BLaER1 treated with 17β-estradiol and CSF1 and Interleukin-3, amounts not matched to agents 10 nM and 100 nM (cell line): ENCODE measurements at regions not wholly inside any gene's neighbourhood (a gene's known extent, or its start where the extent isn't known, plus 50 kb on each side); places are given as distances from the start of the nearest gene placed in this dataset.
"Not testable (repeated sequence)": the region's sequence is repeated elsewhere in the genome, so short reads cannot be mapped to it uniquely, and the experiment has no call there.

Source experiments
- H3K27ac ChIP-seq, 11 experiments: shearing (Covaris generic); formaldehyde crosslinking; 2 replicates each; pipeline ENCODE4 v1.8.1; 2022
- H3K27me3 ChIP-seq, 11 experiments: shearing (Covaris generic); formaldehyde crosslinking; 2 replicates each; pipeline ENCODE4 v1.8.1; 2022
- H3K36me3 ChIP-seq, 11 experiments: shearing (Covaris generic); formaldehyde crosslinking; 2 replicates each; pipeline ENCODE4 v1.8.1; 2022
- H3K4me1 ChIP-seq, 10 experiments: shearing (Covaris generic); formaldehyde crosslinking; 2 replicates each; pipeline ENCODE4 v1.8.1; 2022
- H3K4me2 ChIP-seq, 11 experiments: shearing (Covaris generic); formaldehyde crosslinking; 2 replicates each; pipeline ENCODE4 v1.8.1; 2022
- H3K4me3 ChIP-seq, 10 experiments: shearing (Covaris generic); formaldehyde crosslinking; 2 replicates each; pipeline ENCODE4 v1.8.1; 2022
- H3K9ac ChIP-seq, 11 experiments: shearing (Covaris generic); formaldehyde crosslinking; 2 replicates each; pipeline ENCODE4 v1.8.1; 2022
- H3K9me3 ChIP-seq, 11 experiments: shearing (Covaris generic); formaldehyde crosslinking; replicated peaks in 1 of 11; 2 replicates each; pipeline ENCODE4 v1.8.1; 2022
- H4K20me1 ChIP-seq, 11 experiments: shearing (Covaris generic); formaldehyde crosslinking; 2 replicates each; pipeline ENCODE4 v1.8.1; 2022
- Cebpa-rat ChIP-seq, 11 experiments: shearing (Covaris generic); IDR thresholded peaks; 2 replicates each; pipeline ENCODE4 v1.8.1; 2022

DNA sequence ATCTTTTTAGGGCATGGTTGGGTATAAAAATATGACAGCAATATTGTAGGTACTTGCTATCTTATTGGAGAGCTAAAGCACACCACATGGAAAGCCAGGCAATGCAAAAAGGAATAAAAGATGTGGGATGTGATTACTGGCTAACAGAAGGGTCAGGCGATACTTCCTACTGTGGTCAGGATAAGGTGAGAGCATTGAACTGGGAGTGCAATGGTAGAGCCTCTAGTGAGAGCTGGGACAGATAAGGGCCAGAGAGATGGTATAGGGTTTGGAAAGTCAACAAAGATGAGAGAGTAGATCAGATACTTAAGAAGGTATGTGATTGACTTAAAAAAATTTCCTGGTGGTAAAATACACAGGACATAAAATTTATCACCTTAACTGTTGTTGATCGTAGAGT lies 160.7 kb upstream of the MAN1A1 start:
- H3K4me3 ChIP-seq = no peak overlapping the region
- H3K27ac ChIP-seq = no peak overlapping the region
- H3K9ac ChIP-seq = no peak overlapping the region
- no peaks in the 10 kb centered on the region for H3K27me3 ChIP-seq
- no peak overlapping the region for H3K4me2 ChIP-seq
- H4K20me1 ChIP-seq = no peaks in the 10 kb centered on the region
- no peaks in the 10 kb centered on the region for H3K9me3 ChIP-seq
- no peaks in the 10 kb centered on the region for H3K4me1 ChIP-seq
- no peaks in the 10 kb centered on the region for H3K36me3 ChIP-seq
- TF ChIP-seq Cebpa-rat (IDR thresholded peaks at IDR 0.05) = no peak

DNA sequence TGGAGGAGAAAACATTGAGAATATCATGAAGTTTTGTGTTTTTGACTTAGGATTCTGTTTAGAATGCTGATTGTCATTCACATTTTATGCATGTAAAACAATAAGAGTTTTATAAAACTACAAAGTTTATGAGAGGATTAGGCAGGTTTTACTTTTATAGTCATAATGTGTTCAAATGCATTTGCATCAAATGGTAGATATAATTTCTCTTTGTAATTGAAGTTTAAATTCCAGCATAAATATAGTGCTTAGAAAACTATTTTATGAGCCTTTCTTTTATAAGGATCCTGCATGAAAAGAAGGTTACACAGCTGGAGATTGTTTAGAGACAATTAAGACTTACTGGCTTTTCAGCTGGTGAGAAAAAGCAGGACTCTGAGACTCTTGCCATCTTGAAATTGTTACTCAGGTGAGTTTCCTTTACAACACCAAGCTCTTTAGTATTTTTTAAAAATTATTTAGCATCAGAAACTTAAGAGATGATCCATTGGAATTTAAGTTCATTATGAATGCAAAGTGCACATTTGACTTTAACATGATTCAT lies 157.1 kb upstream of the MAN1A1 start:
- H3K36me3 ChIP-seq = no peaks in the 10 kb centered on the region
- no peak overlapping the region for H3K27ac ChIP-seq
- no peaks in the 10 kb centered on the region for H3K27me3 ChIP-seq
- H3K9ac ChIP-seq = no peak overlapping the region
- H3K9me3 ChIP-seq = no peaks in the 10 kb centered on the region
- no peak overlapping the region for H3K4me2 ChIP-seq
- H4K20me1 ChIP-seq = no peaks in the 10 kb centered on the region
- no peak overlapping the region for H3K4me3 ChIP-seq
- peaks cover 0 to 4% (median 0%) of the 10 kb centered on the region in 10 experiments; a peak in 4 of 20 replicates for H3K4me1 ChIP-seq
- TF ChIP-seq Cebpa-rat (IDR thresholded peaks at IDR 0.05) = no peak

DNA sequence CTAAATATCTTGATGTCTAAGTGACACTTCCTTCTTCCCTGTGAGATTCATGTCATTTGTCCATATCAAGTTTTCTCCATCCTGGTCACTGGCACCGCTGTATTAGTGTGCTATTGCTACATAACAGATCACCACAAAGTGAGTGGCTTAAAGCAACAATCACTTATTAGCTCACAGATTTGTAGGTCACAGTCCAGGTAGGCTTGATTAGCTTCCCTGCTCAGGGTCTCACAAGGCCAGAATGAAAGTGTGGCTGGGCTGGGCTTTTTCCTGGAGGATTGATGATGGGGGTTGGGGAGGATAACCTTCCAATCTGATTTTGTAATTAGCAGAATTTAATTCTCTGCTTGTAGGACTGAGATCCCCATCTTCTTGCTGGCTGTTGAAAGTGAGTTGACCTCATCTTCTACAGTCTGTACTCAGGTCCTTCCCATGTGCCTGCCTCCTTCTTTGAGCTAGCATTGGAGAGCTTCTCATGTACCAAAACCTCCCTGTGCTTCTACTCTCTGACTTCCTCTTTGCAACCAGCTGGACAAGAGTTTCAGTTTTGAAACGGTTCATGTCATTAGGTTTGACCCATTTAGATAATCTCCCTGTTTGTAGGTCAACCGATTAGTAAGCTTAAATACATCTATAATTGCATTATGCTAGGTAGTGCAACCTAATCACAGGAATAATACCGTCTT lies 152.4 kb upstream of the MAN1A1 start:
- H3K27ac ChIP-seq = no peak overlapping the region
- TF ChIP-seq Cebpa-rat (IDR thresholded peaks at IDR 0.05) = no peak
- H3K4me1 ChIP-seq = peaks cover 0 to 4% (median 0%) of the 10 kb centered on the region in 10 experiments; a peak in 4 of 20 replicates
- H3K4me2 ChIP-seq = peak overlapping the region in 2 of 11 experiments; percentile 14 to 23; a peak in 1 of 22 replicates
- H3K36me3 ChIP-seq = no peaks in the 10 kb centered on the region
- no peaks in the 10 kb centered on the region for H3K27me3 ChIP-seq
- no peaks in the 10 kb centered on the region for H4K20me1 ChIP-seq
- no peak overlapping the region for H3K9ac ChIP-seq
- no peak overlapping the region for H3K4me3 ChIP-seq
- no peaks in the 10 kb centered on the region for H3K9me3 ChIP-seq

DNA sequence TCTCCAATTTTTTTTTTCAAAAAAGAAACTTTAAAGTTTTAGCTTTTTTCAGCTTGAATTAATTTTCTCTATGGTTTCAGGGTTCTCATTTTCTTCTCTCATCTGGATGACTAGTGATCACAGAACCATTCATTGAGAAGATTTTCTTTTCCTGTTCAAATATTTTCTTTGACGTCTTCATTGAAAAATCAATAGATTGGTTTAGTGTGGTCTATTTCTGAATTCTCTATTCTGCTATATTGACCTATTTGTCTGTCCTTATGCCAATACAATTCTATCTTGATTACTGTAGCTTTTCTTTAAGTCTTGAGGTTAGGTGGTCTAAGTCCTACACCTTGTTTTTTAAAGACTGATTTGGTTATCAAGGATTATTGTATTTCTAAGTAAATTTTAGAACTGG lies 150.2 kb upstream of the MAN1A1 start:
- H3K27ac ChIP-seq = no peak overlapping the region
- H3K9ac ChIP-seq = no peak overlapping the region
- H4K20me1 ChIP-seq = no peaks in the 10 kb centered on the region
- no peaks in the 10 kb centered on the region for H3K9me3 ChIP-seq
- no peak for TF ChIP-seq Cebpa-rat (IDR thresholded peaks at IDR 0.05)
- no peak overlapping the region for H3K4me2 ChIP-seq
- H3K4me3 ChIP-seq = no peak overlapping the region
- H3K4me1 ChIP-seq = peaks cover 0 to 4% (median 0%) of the 10 kb centered on the region in 10 experiments; a peak in 4 of 20 replicates
- no peaks in the 10 kb centered on the region for H3K36me3 ChIP-seq
- no peaks in the 10 kb centered on the region for H3K27me3 ChIP-seq

DNA sequence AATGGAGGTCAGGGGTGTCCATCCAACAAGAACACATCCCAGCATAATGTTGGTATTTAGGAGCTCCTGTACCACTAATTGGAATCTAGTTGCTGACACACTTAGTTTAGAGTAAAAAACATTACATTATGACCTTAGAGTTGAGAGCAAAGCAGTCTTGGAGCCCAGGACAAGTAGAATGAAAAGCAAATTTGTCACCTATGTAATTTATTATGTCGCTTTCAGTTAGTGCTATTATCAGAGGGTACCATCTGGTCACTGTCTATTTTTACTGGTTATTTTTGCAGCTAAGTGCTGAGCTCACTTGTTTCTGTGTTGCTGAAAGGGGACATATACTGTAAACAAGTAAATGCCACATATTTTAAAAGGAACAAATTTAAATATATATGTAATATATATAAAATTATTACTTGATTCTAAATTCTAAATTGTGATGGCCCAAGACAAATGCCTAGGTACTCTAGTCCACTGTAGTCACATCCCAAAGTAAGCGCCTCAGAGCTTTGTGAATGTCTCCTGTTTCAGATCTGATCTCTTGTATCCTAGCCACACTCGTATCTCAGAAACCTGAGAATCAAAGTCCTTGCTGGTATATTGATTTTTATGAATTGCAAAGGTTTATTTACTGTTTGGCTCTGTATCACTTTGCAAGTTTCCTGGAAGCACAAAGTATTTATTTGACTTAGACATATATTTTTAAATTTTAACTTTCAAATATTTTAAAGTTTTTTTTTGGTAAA lies 148.6 kb upstream of the MAN1A1 start:
- H3K4me1 ChIP-seq = peaks cover 0 to 4% (median 0%) of the 10 kb centered on the region in 10 experiments; a peak in 4 of 20 replicates
- H3K9ac ChIP-seq = no peak overlapping the region
- no peak overlapping the region for H3K4me3 ChIP-seq
- no peaks in the 10 kb centered on the region for H3K27me3 ChIP-seq
- H3K27ac ChIP-seq = no peak overlapping the region
- H3K9me3 ChIP-seq = no peaks in the 10 kb centered on the region
- H3K4me2 ChIP-seq = no peak overlapping the region
- H3K36me3 ChIP-seq = no peaks in the 10 kb centered on the region
- TF ChIP-seq Cebpa-rat (IDR thresholded peaks at IDR 0.05) = no peak
- H4K20me1 ChIP-seq = no peaks in the 10 kb centered on the region

DNA sequence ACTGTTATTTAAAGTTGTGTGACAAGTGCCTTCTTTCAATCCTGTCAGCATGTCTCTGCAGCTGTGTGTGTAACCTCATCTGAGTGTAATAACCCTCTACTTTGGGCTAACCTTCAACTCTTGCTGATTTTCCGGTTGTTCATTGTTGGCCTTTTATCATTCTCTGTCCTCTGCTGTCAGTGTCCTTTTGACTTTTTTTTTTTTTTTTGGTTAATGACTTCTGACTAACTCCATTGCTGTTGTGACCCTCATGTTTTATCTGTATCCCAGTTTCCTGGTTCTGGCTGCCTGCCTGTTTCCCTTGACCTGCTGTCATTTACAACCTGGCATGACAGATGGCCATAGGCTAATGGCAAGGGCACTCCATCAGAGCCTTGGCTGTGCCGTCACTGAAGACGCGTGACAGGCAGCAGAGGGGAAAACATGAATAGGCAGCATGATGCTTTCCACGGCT lies 145.7 kb upstream of the MAN1A1 start:
- Histone ChIP-seq H3K4me1 (no peaks in the 10 kb centered on the region; a peak in 1 of 20 replicates), H3K27me3 (no peaks in the 10 kb centered on the region), H3K4me3 (no peak overlapping the region), H3K27ac (no peak overlapping the region), H3K9me3 (peaks cover 0 to 4% (median 0%) of the 10 kb centered on the region in 11 experiments; a peak in 3 of 22 replicates), H3K36me3 (no peaks in the 10 kb centered on the region), H3K4me2 (no peak overlapping the region), H3K9ac (no peak overlapping the region), H4K20me1 (no peaks in the 10 kb centered on the region)
- TF ChIP-seq Cebpa-rat (IDR thresholded peaks at IDR 0.05) = no peak

DNA sequence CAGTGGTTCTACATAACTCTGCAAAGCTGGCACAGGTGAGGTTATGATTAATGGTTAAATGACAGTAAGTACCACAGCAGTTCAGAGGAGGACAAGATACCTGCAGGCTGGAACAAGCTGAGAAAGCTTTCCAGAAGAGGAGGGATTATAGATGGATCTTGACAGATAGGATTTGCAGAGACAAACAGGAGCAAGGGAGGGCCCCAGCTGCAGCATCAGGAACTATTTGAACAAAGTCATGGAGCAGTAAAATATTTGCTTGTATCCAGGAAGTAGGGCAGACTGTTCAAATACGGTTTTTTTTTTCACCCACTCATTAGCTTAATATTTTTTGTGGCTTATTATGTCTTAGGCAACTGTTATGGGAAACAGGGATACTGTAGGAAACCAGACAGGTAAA lies 144.4 kb upstream of the MAN1A1 start:
- Histone ChIP-seq H3K36me3 (no peaks in the 10 kb centered on the region), H3K27me3 (no peaks in the 10 kb centered on the region), H3K9ac (no peak overlapping the region), H3K27ac (no peak overlapping the region), H3K4me3 (no peak overlapping the region), H4K20me1 (no peaks in the 10 kb centered on the region), H3K9me3 (peaks cover 0 to 4% (median 0%) of the 10 kb centered on the region in 11 experiments; a peak in 3 of 22 replicates), H3K4me1 (peaks cover 0 to 5% (median 0%) of the 10 kb centered on the region in 10 experiments; a peak in 3 of 20 replicates), H3K4me2 (no peak overlapping the region)
- TF ChIP-seq Cebpa-rat (IDR thresholded peaks at IDR 0.05) = no peak

DNA sequence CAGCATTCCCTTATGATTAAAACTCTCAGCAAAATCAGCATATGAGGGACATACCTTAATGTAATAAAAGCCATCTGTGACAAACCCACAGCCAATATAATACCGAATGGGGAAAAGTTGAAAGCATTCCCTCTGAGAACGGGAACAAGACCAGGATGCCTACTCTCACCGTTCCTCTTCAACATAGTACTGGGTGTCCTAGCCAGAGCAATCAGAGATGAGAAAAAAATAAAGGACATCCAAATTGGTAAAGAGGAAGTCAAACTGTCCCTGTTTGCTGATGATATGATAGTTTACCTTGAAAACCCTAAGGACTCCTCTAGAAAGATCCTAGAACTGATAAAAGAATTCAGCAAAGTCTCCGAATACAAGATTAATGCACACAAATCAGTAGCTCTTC lies 141.6 kb upstream of the MAN1A1 start:
- H3K4me1 ChIP-seq, H3K36me3 ChIP-seq, H3K9ac ChIP-seq, H3K27ac ChIP-seq, H3K27me3 ChIP-seq, H3K9me3 ChIP-seq, H3K4me2 ChIP-seq, H4K20me1 ChIP-seq, H3K4me3 ChIP-seq: not testable (repeated sequence)

DNA sequence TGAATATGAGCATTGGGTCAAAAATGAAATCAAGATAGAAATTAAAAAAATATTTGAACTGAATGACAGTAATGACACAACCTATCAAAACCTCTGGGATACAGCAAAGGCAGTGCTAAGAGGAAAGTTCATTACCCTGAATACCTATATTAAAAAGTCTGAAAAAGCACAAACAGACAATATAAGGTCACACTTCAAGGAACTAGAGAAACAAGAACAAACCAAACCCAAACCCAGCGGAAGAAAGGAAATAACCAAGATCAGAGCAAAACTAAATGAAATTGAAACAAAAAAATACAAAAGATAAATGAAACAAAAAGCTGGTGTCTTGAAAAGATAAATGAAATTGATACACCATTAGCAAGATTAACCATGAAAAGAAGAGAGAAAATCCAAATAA lies 140.5 kb upstream of the MAN1A1 start:
- not testable (repeated sequence) for H3K27ac ChIP-seq, H3K4me1 ChIP-seq, H3K36me3 ChIP-seq, H3K27me3 ChIP-seq, H4K20me1 ChIP-seq, H3K9ac ChIP-seq, H3K9me3 ChIP-seq, H3K4me3 ChIP-seq
- peak overlapping the region in 2 of 11 experiments; percentile 17 to 21; a peak in 4 of 22 replicates for H3K4me2 ChIP-seq
